GM18498 (cell line): ENCODE measurements at regions not wholly inside any gene's neighbourhood (a gene's known extent, or its start where the extent isn't known, plus 50 kb on each side); places are given as distances from the start of the nearest gene placed in this dataset.
"Not testable (repeated sequence)": the region's sequence is repeated elsewhere in the genome, so short reads cannot be mapped to it uniquely, and the experiment has no call there.

ENCODE experiments used
- ATAC-seq: cut with Tn5 transposase; IDR thresholded peaks from one replicate; pipeline ENCODE4 v1.9.1; 2021; ENCODE audit warnings: mild to moderate bottlenecking, moderate library complexity; ENCODE audit not compliant: unreplicated experiment

GRCh38 chr5:98030273-98030672 is 743.2 kb upstream of the RGMB start:
- ATAC-seq: not testable (repeated sequence)

GRCh38 chr5:98031036-98031435 is 742.4 kb upstream of the RGMB start:
- ATAC-seq: not testable (repeated sequence)

- ATAC-seq: peak; percentile 43
Measured at GRCh38 chr5:98031496-98031895, 742.0 kb upstream of the RGMB start.

GRCh38 chr5:98031926-98032325 is 741.5 kb upstream of the RGMB start:
- no peak for ATAC-seq

- ATAC-seq: no peak
Measured at GRCh38 chr5:98041661-98042060, 731.8 kb upstream of the RGMB start.

- no peak for ATAC-seq
Measured at GRCh38 chr5:98042521-98042920, 730.9 kb upstream of the RGMB start.

GRCh38 chr5:98042961-98043360 is 730.5 kb upstream of the RGMB start:
- ATAC-seq: no peak

GRCh38 chr5:98050583-98050982 is 722.9 kb upstream of the RGMB start:
- no peak for ATAC-seq

- ATAC-seq: no peak
Measured at GRCh38 chr5:98053170-98053569, 720.3 kb upstream of the RGMB start.

- ATAC-seq: no peak
Measured at GRCh38 chr5:98060148-98060547, 713.3 kb upstream of the RGMB start.

- no peak for ATAC-seq
Measured at GRCh38 chr5:98064118-98064685, 709.3 kb upstream of the RGMB start.

- no peak for ATAC-seq
Measured at GRCh38 chr5:98065261-98065909, 708.1 kb upstream of the RGMB start.

GRCh38 chr5:98066910-98067309 is 706.6 kb upstream of the RGMB start:
- no peak for ATAC-seq

GRCh38 chr5:98069876-98070512 is 703.5 kb upstream of the RGMB start:
- ATAC-seq: peak; percentile 72

GRCh38 chr5:98072921-98073320 is 700.5 kb upstream of the RGMB start:
- no peak for ATAC-seq

- no peak for ATAC-seq
Measured at GRCh38 chr5:98076501-98076900, 697.0 kb upstream of the RGMB start.

- ATAC-seq: peak; percentile 60
Measured at GRCh38 chr5:98085593-98085992, 687.9 kb upstream of the RGMB start.

- ATAC-seq: no peak
Measured at GRCh38 chr5:98095072-98095471, 678.4 kb upstream of the RGMB start.

GRCh38 chr5:98096155-98096554 is 677.3 kb upstream of the RGMB start:
- ATAC-seq: no peak

- no peak for ATAC-seq
Measured at GRCh38 chr5:98099448-98100105, 673.9 kb upstream of the RGMB start.

- ATAC-seq: no peak
Measured at GRCh38 chr5:98101131-98101530, 672.3 kb upstream of the RGMB start.

GRCh38 chr5:98102936-98103335 is 670.5 kb upstream of the RGMB start:
- no peak for ATAC-seq
